ENCODE measurements at regions not wholly inside any gene's neighbourhood (a gene's known extent, or its start where the extent isn't known, plus 50 kb on each side); places are given as distances from the start of the nearest gene placed in this dataset.

GRCh38 chr6:48449002-48449401, 338.0 kb upstream of the PTCHD4 start:
- no peak for TF ChIP-seq POLR2A (IDR thresholded peaks at IDR 0.05)
- TF ChIP-seq, protein P1, sequence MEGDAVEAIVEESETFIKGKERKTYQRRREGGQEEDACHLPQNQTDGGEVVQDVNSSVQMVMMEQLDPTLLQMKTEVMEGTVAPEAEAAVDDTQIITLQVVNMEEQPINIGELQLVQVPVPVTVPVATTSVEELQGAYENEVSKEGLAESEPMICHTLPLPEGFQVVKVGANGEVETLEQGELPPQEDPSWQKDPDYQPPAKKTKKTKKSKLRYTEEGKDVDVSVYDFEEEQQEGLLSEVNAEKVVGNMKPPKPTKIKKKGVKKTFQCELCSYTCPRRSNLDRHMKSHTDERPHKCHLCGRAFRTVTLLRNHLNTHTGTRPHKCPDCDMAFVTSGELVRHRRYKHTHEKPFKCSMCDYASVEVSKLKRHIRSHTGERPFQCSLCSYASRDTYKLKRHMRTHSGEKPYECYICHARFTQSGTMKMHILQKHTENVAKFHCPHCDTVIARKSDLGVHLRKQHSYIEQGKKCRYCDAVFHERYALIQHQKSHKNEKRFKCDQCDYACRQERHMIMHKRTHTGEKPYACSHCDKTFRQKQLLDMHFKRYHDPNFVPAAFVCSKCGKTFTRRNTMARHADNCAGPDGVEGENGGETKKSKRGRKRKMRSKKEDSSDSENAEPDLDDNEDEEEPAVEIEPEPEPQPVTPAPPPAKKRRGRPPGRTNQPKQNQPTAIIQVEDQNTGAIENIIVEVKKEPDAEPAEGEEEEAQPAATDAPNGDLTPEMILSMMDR (IDR thresholded peaks at IDR 0.05): no peak
- TF ChIP-seq EP300 (IDR thresholded peaks at IDR 0.05): no peak
